Endothelial cell of umbilical vein (primary cell): ENCODE measurements at regions not wholly inside any gene's neighbourhood (a gene's known extent, or its start where the extent isn't known, plus 50 kb on each side); places are given as distances from the start of the nearest gene placed in this dataset.

ENCODE experiments used
- CTCF ChIP-seq, 2 donors: IDR thresholded peaks; 1 replicate in 1 of 2; 2 replicates in 1 of 2; pipeline ENCODE4 v1.5.1; 2011; ENCODE audit warnings: low read length in 2 of 2, mild to moderate bottlenecking in 2 of 2, moderate library complexity in 2 of 2, control low read depth in 1 of 2, inconsistent platforms in 1 of 2, low read depth in 1 of 2; ENCODE audit not compliant: insufficient read depth in 1 of 2; ENCODE audit errors: extremely low read depth in 1 of 2
- EZH2 ChIP-seq: IDR thresholded peaks from 2 replicates; pipeline ENCODE4 v1.6.1; 2012; ENCODE audit warnings: borderline replicate concordance, low read depth, mild to moderate bottlenecking, moderate library complexity, low read length, inconsistent platforms; ENCODE audit not compliant: severe bottlenecking
- FOS ChIP-seq: IDR thresholded peaks from 2 replicates; pipeline ENCODE4 v1.6.1; 2011; ENCODE audit warnings: mild to moderate bottlenecking, low read length, moderate library complexity, borderline replicate concordance; ENCODE audit not compliant: insufficient read depth
- GATA2 ChIP-seq: IDR thresholded peaks from 2 replicates; pipeline ENCODE4 v1.7.0; 2011; ENCODE audit warnings: low read depth, mild to moderate bottlenecking, moderate library complexity, mixed read lengths, low read length; ENCODE audit not compliant: insufficient read length, insufficient read depth
- JUN ChIP-seq: IDR thresholded peaks from 2 replicates; pipeline ENCODE4 v1.6.1; 2011; ENCODE audit warnings: borderline replicate concordance, low read depth; ENCODE audit not compliant: insufficient read length, insufficient read depth
- MAX ChIP-seq: IDR thresholded peaks from 2 replicates; pipeline ENCODE4 v1.6.1; 2011; ENCODE audit not compliant: insufficient read depth, insufficient read length
- MYC ChIP-seq: IDR thresholded peaks from one replicate; pipeline ENCODE4 v1.6.1; 2011; ENCODE audit warnings: mild to moderate bottlenecking, low read depth, low read length
- POLR2A ChIP-seq: IDR thresholded peaks from 2 replicates; pipeline ENCODE4 v1.6.1; 2012; ENCODE audit warnings: low read depth, mild to moderate bottlenecking, control low read depth, low read length
- POLR2AphosphoS5 ChIP-seq: IDR thresholded peaks from 2 replicates; pipeline ENCODE4 v1.6.1; 2012; ENCODE audit warnings: low read depth, mild to moderate bottlenecking, control low read depth, low read length, moderate library complexity; ENCODE audit not compliant: insufficient read depth

- TF ChIP-seq POLR2AphosphoS5 (no peak), JUN (no peak), CTCF (IDR thresholded peaks at IDR 0.05; ENCODE audit: extremely low read depth in 1 of 2, insufficient read depth in 1 of 2, low read depth in 1 of 2, low read length in 2 of 2) (no peak), POLR2A (no peak), GATA2 (no peak), EZH2 (no peak), MYC (no peak), FOS (no peak), MAX (no peak)
These were observed 695.0 kb upstream of the HS3ST1 start for GRCh38 chr4:12123707-12124106.
